ENCODE measurements at regions not wholly inside any gene's neighbourhood (a gene's known extent, or its start where the extent isn't known, plus 50 kb on each side); places are given as distances from the start of the nearest gene placed in this dataset.

- Histone ChIP-seq H3K36me3 (ENCODE audit: insufficient read depth, low read length) (no peaks in the 10 kb centered on the region), H3K27ac (ENCODE audit: low read depth in 1 of 2, low read length in 2 of 2) (no peak overlapping the region)
Measured at GRCh38 chr4:35912174-35912573, 332.1 kb downstream of the ARAP2 start.

GRCh38 chr4:35918491-35918977 is 325.8 kb downstream of the ARAP2 start:
- H3K4me3 Mint-ChIP-seq: no peak overlapping the region
- no peak overlapping the region for H3K4me3 ChIP-seq (ENCODE audit: low read length)
- H3K36me3 ChIP-seq (ENCODE audit: insufficient read depth, low read length): no peaks in the 10 kb centered on the region
- H3K27me3 Mint-ChIP-seq: peaks cover 1% of the 10 kb centered on the region
- DNase-seq: no peak
- H3K36me3 Mint-ChIP-seq (ENCODE audit: low read depth): no peaks in the 10 kb centered on the region
- H3K27ac Mint-ChIP-seq: no peak overlapping the region
- no peaks in the 10 kb centered on the region for H3K9me3 Mint-ChIP-seq
- H3K9me3 ChIP-seq (ENCODE audit: control insufficient read depth in 1 of 2, insufficient read depth in 1 of 2, low read length in 2 of 2): no peaks in the 10 kb centered on the region
- ATAC-seq (ENCODE audit: poor library complexity): no peak
- H3K27ac ChIP-seq (ENCODE audit: low read depth in 1 of 2, low read length in 2 of 2): no peak overlapping the region
- no peaks in the 10 kb centered on the region for H3K4me1 Mint-ChIP-seq (ENCODE audit: low read depth)
- no peaks in the 10 kb centered on the region for H3K27me3 ChIP-seq (ENCODE audit: control insufficient read depth in 1 of 2, insufficient read depth in 2 of 2, low read length in 2 of 2)
- ChIA-PET POLR2A (no interaction called here), CTCF (no interaction called here)
- intact Hi-C loops (cut with DNase I, micrococcal nuclease): no loop called here
- H3K4me1 ChIP-seq (ENCODE audit: insufficient read depth, low read length): no peaks in the 10 kb centered on the region
- TF ChIP-seq CTCF (IDR thresholded peaks at IDR 0.05): no peak

More at GRCh38 chr4:35912174-35912573, 332.1 kb downstream of the ARAP2 start:
- Mint-ChIP-seq H3K4me3 (no peak overlapping the region), H3K27me3 (peaks cover 17% of the 10 kb centered on the region), H3K27ac (no peak overlapping the region), H3K4me1 (ENCODE audit: low read depth) (no peaks in the 10 kb centered on the region), H3K9me3 (peaks cover 3% of the 10 kb centered on the region), H3K36me3 (ENCODE audit: low read depth) (no peaks in the 10 kb centered on the region)
- no peaks in the 10 kb centered on the region for H3K4me1 ChIP-seq (ENCODE audit: insufficient read depth, low read length)
- no peaks in the 10 kb centered on the region for H3K27me3 ChIP-seq (ENCODE audit: control insufficient read depth in 1 of 2, insufficient read depth in 2 of 2, low read length in 2 of 2)
- no peak for DNase-seq
- intact Hi-C loops (cut with DNase I, micrococcal nuclease): no loop called here
- no peaks in the 10 kb centered on the region for H3K9me3 ChIP-seq (ENCODE audit: control insufficient read depth in 1 of 2, insufficient read depth in 1 of 2, low read length in 2 of 2)
- no peak overlapping the region for H3K4me3 ChIP-seq (ENCODE audit: low read length)
- no peak for ATAC-seq (ENCODE audit: poor library complexity)
- no peak for TF ChIP-seq CTCF (IDR thresholded peaks at IDR 0.05)
- CTCF ChIA-PET: no interaction called here
- POLR2A ChIA-PET: no interaction called here

GRCh38 chr4:35925806-35926205 is 318.5 kb downstream of the ARAP2 start:
- no peaks in the 10 kb centered on the region for H3K36me3 Mint-ChIP-seq (ENCODE audit: low read depth)
- DNase-seq (no peak), ATAC-seq (ENCODE audit: poor library complexity) (no peak)
- H3K4me3 Mint-ChIP-seq: no peak overlapping the region
- ChIA-PET CTCF (no interaction called here), POLR2A (no interaction called here)
- Histone ChIP-seq H3K9me3 (ENCODE audit: control insufficient read depth in 1 of 2, insufficient read depth in 1 of 2, low read length in 2 of 2) (no peaks in the 10 kb centered on the region), H3K4me1 (ENCODE audit: insufficient read depth, low read length) (no peaks in the 10 kb centered on the region), H3K4me3 (ENCODE audit: low read length) (no peak overlapping the region), H3K36me3 (ENCODE audit: insufficient read depth, low read length) (no peaks in the 10 kb centered on the region), H3K27ac (ENCODE audit: low read depth in 1 of 2, low read length in 2 of 2) (no peak overlapping the region), H3K27me3 (ENCODE audit: control insufficient read depth in 1 of 2, insufficient read depth in 2 of 2, low read length in 2 of 2) (no peaks in the 10 kb centered on the region)
- H3K27ac Mint-ChIP-seq: no peak overlapping the region
- intact Hi-C loops (cut with DNase I, micrococcal nuclease): no loop called here
- H3K27me3 Mint-ChIP-seq: no peaks in the 10 kb centered on the region
- no peak for TF ChIP-seq CTCF (IDR thresholded peaks at IDR 0.05)
- H3K9me3 Mint-ChIP-seq: no peaks in the 10 kb centered on the region
- H3K4me1 Mint-ChIP-seq (ENCODE audit: low read depth): no peaks in the 10 kb centered on the region
